ENCODE measurements at regions not wholly inside any gene's neighbourhood (a gene's known extent, or its start where the extent isn't known, plus 50 kb on each side); places are given as distances from the start of the nearest gene placed in this dataset.

DNA sequence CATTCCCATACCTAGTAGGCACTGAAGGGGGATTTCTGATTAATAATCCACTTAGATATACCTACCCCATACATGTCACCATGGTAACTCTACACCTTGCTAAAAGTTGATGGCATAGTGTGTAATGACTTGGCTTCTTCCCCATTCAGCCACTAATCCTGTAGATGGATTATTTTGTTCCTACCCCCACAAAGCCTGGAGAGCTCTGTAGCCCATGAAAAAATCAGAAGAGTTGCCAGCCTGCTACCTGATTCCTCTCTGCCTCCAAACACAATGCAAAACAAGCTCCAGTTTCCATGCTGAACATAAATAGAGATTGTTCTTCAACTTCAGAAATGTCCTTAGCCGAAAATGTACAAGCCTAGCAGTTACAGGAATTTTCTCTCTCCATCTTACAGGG is 98.9 kb upstream of the PFN2 start:
- Histone ChIP-seq H3K27ac (no peak overlapping the region), H3K4me3 (no peak overlapping the region), H3K4me1 (peaks cover 0 to 6% (median 0%) of the 10 kb centered on the region in 9 donors), H3K36me3 (no peaks in the 10 kb centered on the region), H3K27me3 (peaks cover 0 to 3% (median 0%) of the 10 kb centered on the region in 7 donors), H3K9me3 (no peaks in the 10 kb centered on the region)
- TF ChIP-seq CTCF (IDR thresholded peaks at IDR 0.05): no peak
- intact Hi-C loops (cut with DNase I): no loop called here
- WGBS, 2 donors: 56 to 98% methylated on average over 1 of the region's 1 CpG
- no peak for DNase-seq
- ATAC-seq: no peak

DNA sequence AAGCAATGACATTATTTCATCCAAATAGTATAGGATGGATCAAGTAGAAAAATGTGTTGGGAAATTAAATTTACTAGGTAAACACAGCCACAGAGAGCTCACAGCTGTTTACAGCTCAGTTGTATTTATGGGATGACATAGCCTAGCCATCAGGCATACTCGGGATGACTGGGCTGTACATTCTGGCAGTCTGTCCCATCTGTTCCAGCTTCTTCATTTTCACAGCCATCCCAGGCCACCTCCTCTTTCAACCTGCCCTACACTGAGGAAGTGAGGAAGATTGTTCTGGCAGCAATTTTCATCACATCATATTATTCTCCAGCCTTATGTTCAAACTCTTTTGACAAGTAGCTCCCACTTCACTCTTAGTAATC is 98.4 kb upstream of the PFN2 start:
- H3K36me3 ChIP-seq: no peaks in the 10 kb centered on the region
- intact Hi-C loops (cut with DNase I): no loop called here
- no peaks in the 10 kb centered on the region for H3K9me3 ChIP-seq
- 69 to 71% methylated on average over 1 of the region's 1 CpG for WGBS, 2 donors
- DNase-seq (no peak), ATAC-seq (no peak)
- no peak overlapping the region for H3K27ac ChIP-seq
- no peak for TF ChIP-seq CTCF (IDR thresholded peaks at IDR 0.05)
- H3K27me3 ChIP-seq: peaks cover 0 to 3% (median 0%) of the 10 kb centered on the region in 7 donors
- H3K4me1 ChIP-seq: peaks cover 0 to 6% (median 0%) of the 10 kb centered on the region in 9 donors
- no peak overlapping the region for H3K4me3 ChIP-seq

GRCh38 chr3:150068440-150069153 is 97.9 kb upstream of the PFN2 start:
- no peaks in the 10 kb centered on the region for H3K9me3 ChIP-seq
- no peak for TF ChIP-seq CTCF (IDR thresholded peaks at IDR 0.05)
- ATAC-seq: no peak
- intact Hi-C loops (cut with DNase I): no loop called here
- H3K4me3 ChIP-seq: no peak overlapping the region
- peaks cover 0 to 6% (median 0%) of the 10 kb centered on the region in 9 donors for H3K4me1 ChIP-seq
- 91 to 92% methylated on average over 7 of the region's 7 CpGs for WGBS, 2 donors
- no peaks in the 10 kb centered on the region for H3K36me3 ChIP-seq
- DNase-seq: no peak
- peaks cover 0 to 3% (median 0%) of the 10 kb centered on the region in 7 donors for H3K27me3 ChIP-seq
- no peak overlapping the region for H3K27ac ChIP-seq

- WGBS, 2 donors: 86 to 88% methylated on average over 3 of the region's 3 CpGs
- DNase-seq (no peak), ATAC-seq (no peak)
- H3K36me3 ChIP-seq: no peaks in the 10 kb centered on the region
- H3K9me3 ChIP-seq: no peaks in the 10 kb centered on the region
- H3K4me1 ChIP-seq: peaks cover 0 to 7% (median 0%) of the 10 kb centered on the region in 9 donors
- H3K27me3 ChIP-seq: peaks cover 0 to 3% (median 0%) of the 10 kb centered on the region in 7 donors
- no peak for TF ChIP-seq CTCF (IDR thresholded peaks at IDR 0.05)
- no peak overlapping the region for H3K27ac ChIP-seq
- no peak overlapping the region for H3K4me3 ChIP-seq
- intact Hi-C loops (cut with DNase I): no loop called here
These were observed 96.9 kb upstream of the PFN2 start for GRCh38 chr3:150067561-150067960.
